ENCODE measurements at regions not wholly inside any gene's neighbourhood (a gene's known extent, or its start where the extent isn't known, plus 50 kb on each side); places are given as distances from the start of the nearest gene placed in this dataset.

DNA sequence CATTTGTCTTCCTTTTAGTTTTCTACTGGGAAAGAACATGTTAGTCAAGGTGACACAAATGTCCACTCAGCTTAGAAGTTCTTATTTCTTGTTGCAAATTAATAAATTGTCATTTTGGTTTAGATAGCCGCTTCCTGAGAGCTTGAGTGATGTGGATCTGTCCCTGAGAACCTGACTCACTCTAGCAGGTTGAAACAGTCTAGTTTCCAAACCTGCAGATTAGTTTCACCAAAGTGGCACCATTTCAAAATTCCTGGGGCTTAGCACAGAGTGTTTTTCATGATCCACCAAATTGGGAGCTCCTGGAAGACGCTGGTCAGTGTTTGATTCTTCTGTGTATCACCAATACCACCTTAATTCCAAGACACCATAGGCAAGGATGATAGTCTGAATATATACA is 119.4 kb upstream of the TSC22D1 start:
- TF ChIP-seq PRDM4 (tag by site-specific recombination; IDR thresholded peaks at IDR 0.05) (no peak), ZNF121 (tag by site-specific recombination; IDR thresholded peaks at IDR 0.05) (no peak), WT1 (tag by site-specific recombination; IDR thresholded peaks at IDR 0.05) (no peak), ZFHX2 (tag by site-specific recombination; conservative IDR thresholded peaks at IDR 0.05) (no peak), ZNF354C (tag by site-specific recombination; IDR thresholded peaks at IDR 0.05; ENCODE audit: borderline replicate concordance, low read depth) (no peak), ZNF670 (tag by site-specific recombination; IDR thresholded peaks at IDR 0.05; ENCODE audit: low read depth) (no peak)
- TF ChIP-seq, protein P1, sequence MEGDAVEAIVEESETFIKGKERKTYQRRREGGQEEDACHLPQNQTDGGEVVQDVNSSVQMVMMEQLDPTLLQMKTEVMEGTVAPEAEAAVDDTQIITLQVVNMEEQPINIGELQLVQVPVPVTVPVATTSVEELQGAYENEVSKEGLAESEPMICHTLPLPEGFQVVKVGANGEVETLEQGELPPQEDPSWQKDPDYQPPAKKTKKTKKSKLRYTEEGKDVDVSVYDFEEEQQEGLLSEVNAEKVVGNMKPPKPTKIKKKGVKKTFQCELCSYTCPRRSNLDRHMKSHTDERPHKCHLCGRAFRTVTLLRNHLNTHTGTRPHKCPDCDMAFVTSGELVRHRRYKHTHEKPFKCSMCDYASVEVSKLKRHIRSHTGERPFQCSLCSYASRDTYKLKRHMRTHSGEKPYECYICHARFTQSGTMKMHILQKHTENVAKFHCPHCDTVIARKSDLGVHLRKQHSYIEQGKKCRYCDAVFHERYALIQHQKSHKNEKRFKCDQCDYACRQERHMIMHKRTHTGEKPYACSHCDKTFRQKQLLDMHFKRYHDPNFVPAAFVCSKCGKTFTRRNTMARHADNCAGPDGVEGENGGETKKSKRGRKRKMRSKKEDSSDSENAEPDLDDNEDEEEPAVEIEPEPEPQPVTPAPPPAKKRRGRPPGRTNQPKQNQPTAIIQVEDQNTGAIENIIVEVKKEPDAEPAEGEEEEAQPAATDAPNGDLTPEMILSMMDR (tag by site-specific recombination; IDR thresholded peaks at IDR 0.05), result no peak
- TF ChIP-seq, protein P2, sequence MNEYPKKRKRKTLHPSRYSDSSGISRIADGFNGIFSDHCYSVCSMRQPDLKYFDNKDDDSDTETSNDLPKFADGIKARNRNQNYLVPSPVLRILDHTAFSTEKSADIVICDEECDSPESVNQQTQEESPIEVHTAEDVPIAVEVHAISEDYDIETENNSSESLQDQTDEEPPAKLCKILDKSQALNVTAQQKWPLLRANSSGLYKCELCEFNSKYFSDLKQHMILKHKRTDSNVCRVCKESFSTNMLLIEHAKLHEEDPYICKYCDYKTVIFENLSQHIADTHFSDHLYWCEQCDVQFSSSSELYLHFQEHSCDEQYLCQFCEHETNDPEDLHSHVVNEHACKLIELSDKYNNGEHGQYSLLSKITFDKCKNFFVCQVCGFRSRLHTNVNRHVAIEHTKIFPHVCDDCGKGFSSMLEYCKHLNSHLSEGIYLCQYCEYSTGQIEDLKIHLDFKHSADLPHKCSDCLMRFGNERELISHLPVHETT (tag by site-specific recombination; IDR thresholded peaks at IDR 0.05), result no peak
- TF ChIP-seq, protein P3, sequence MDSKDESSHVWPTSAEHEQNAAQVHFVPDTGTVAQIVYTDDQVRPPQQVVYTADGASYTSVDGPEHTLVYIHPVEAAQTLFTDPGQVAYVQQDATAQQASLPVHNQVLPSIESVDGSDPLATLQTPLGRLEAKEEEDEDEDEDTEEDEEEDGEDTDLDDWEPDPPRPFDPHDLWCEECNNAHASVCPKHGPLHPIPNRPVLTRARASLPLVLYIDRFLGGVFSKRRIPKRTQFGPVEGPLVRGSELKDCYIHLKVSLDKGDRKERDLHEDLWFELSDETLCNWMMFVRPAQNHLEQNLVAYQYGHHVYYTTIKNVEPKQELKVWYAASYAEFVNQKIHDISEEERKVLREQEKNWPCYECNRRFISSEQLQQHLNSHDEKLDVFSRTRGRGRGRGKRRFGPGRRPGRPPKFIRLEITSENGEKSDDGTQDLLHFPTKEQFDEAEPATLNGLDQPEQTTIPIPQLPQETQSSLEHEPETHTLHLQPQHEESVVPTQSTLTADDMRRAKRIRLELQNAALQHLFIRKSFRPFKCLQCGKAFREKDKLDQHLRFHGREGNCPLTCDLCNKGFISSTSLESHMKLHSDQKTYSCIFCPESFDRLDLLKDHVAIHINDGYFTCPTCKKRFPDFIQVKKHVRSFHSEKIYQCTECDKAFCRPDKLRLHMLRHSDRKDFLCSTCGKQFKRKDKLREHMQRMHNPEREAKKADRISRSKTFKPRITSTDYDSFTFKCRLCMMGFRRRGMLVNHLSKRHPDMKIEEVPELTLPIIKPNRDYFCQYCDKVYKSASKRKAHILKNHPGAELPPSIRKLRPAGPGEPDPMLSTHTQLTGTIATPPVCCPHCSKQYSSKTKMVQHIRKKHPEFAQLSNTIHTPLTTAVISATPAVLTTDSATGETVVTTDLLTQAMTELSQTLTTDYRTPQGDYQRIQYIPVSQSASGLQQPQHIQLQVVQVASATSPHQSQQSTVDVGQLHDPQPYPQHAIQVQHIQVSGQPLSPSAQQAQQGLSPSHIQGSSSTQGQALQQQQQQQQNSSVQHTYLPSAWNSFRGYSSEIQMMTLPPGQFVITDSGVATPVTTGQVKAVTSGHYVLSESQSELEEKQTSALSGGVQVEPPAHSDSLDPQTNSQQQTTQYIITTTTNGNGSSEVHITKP (tag by site-specific recombination; IDR thresholded peaks at IDR 0.05), result no peak
